GM23338 (cell line): ENCODE measurements at regions not wholly inside any gene's neighbourhood (a gene's known extent, or its start where the extent isn't known, plus 50 kb on each side); places are given as distances from the start of the nearest gene placed in this dataset.

Experiments
- ATAC-seq: fragments of 200-7000 bp; cut with Tn5 transposase; 3 replicates; pipeline ENCODE4 v1.9.1; 2020
- DNase-seq: peaks from one replicate; pipeline ENCODE4 v3.0.0-alpha.2; 2015; ENCODE audit warnings: low spot score
- H2AFZ ChIP-seq: fragments of 200-600 bp; sonication (generic); 2 replicates; pipeline ENCODE4 v1.8.0; 2016; ENCODE audit warnings: antibody characterized with exemption, mild to moderate bottlenecking, moderate library complexity
- H3F3A ChIP-seq: fragments of 200-600 bp; sonication (generic); replicated peaks from 2 replicates; pipeline ENCODE4 v1.8.0; 2017; ENCODE audit warnings: antibody characterized with exemption, mixed run types, low read depth
- H3K27ac ChIP-seq: fragments of 200-600 bp; sonication (generic); 2 replicates; pipeline ENCODE4 v1.6.1; 2016; ENCODE audit warnings: low read depth
- H3K27me3 ChIP-seq: fragments of 200-600 bp; sonication (generic); 2 replicates; pipeline ENCODE4 v1.8.0; 2016; ENCODE audit warnings: mild to moderate bottlenecking, mixed run types, moderate library complexity; ENCODE audit not compliant: insufficient read depth
- H3K36me3 ChIP-seq: fragments of 200-600 bp; sonication (generic); 2 replicates; pipeline ENCODE4 v1.8.0; 2016; ENCODE audit warnings: mild to moderate bottlenecking; ENCODE audit not compliant: insufficient read depth
- H3K4me1 ChIP-seq: fragments of 200-600 bp; sonication (generic); 2 replicates; pipeline ENCODE4 v1.8.0; 2016; ENCODE audit warnings: mild to moderate bottlenecking, moderate library complexity; ENCODE audit not compliant: insufficient read depth
- H3K4me2 ChIP-seq: fragments of 200-600 bp; sonication (generic); 2 replicates; pipeline ENCODE4 v1.7.1; 2017; ENCODE audit warnings: mixed run types
- H3K4me3 ChIP-seq: fragments of 200-600 bp; sonication (generic); 2 replicates; pipeline ENCODE4 v1.6.1; 2016; ENCODE audit warnings: mixed run types
- H3K79me2 ChIP-seq: fragments of 200-600 bp; sonication (generic); replicated peaks from 2 replicates; pipeline ENCODE4 v1.8.0; 2017; ENCODE audit warnings: mild to moderate bottlenecking; ENCODE audit not compliant: insufficient read depth
- H3K9me2 ChIP-seq: fragments of 200-600 bp; sonication (generic); 2 replicates; pipeline ENCODE4 v1.8.0; 2017; ENCODE audit not compliant: insufficient read depth
- H4K20me1 ChIP-seq: fragments of 200-600 bp; sonication (generic); replicated peaks from 2 replicates; pipeline ENCODE4 v1.8.0; 2017; ENCODE audit warnings: mild to moderate bottlenecking; ENCODE audit not compliant: insufficient read depth
- H3K27ac Mint-ChIP-seq: 2 replicates; pipeline ENCODE4 v1.8.0; 2020; ENCODE audit warnings: inconsistent platforms, mild to moderate bottlenecking, moderate library complexity, mixed read lengths
- H3K27me3 Mint-ChIP-seq: 3 replicates; pipeline ENCODE4 v1.8.0; 2022; ENCODE audit warnings: low read depth, mild to moderate bottlenecking, moderate library complexity, mixed read lengths, inconsistent platforms; ENCODE audit not compliant: insufficient read depth, poor library complexity
- H3K36me3 Mint-ChIP-seq: 3 replicates; pipeline ENCODE4 v1.8.0; 2021; ENCODE audit warnings: low read depth, mild to moderate bottlenecking, inconsistent platforms, moderate library complexity, mixed read lengths
- H3K4me1 Mint-ChIP-seq: 3 replicates; pipeline ENCODE4 v1.8.0; 2020; ENCODE audit warnings: mild to moderate bottlenecking, inconsistent platforms, mixed read lengths
- H3K4me3 Mint-ChIP-seq: 3 replicates; pipeline ENCODE4 v1.8.0; 2021; ENCODE audit warnings: moderate library complexity, mild to moderate bottlenecking, inconsistent platforms, mixed read lengths
- H3K9me3 Mint-ChIP-seq: 3 replicates; pipeline ENCODE4 v1.8.0; 2020; ENCODE audit warnings: moderate library complexity, mild to moderate bottlenecking, inconsistent platforms, mixed read lengths
- CREB1 ChIP-seq: fragments of 250-450 bp; sonication (Bioruptor Pico); IDR thresholded peaks from 2 replicates; pipeline ENCODE4 v1.5.0; 2020; ENCODE audit warnings: low read depth, mild to moderate bottlenecking, moderate library complexity
- ETS1 ChIP-seq: IDR thresholded peaks from 2 replicates; pipeline ENCODE4 v1.6.1; 2016; ENCODE audit warnings: antibody characterized with exemption
- EZH2 ChIP-seq: fragments of 200-600 bp; sonication (generic); IDR thresholded peaks from one replicate; pipeline ENCODE4 v1.8.0; 2017; ENCODE audit warnings: antibody characterized with exemption, mild to moderate bottlenecking, low read depth; ENCODE audit not compliant: unreplicated experiment
- EZH2phosphoT487 ChIP-seq: fragments of 200-600 bp; sonication (generic); IDR thresholded peaks from one replicate; pipeline ENCODE4 v1.8.1; 2018; ENCODE audit warnings: antibody characterized with exemption; ENCODE audit not compliant: unreplicated experiment
- JUNB ChIP-seq: IDR thresholded peaks from one replicate; pipeline ENCODE4 v1.6.1; 2016; ENCODE audit warnings: antibody characterized with exemption; ENCODE audit not compliant: unreplicated experiment
- NANOG ChIP-seq: IDR thresholded peaks from 2 replicates; pipeline ENCODE4 v1.6.1; 2016; ENCODE audit warnings: antibody characterized with exemption, borderline replicate concordance
- POLR2AphosphoS5 ChIP-seq: IDR thresholded peaks from 2 replicates; pipeline ENCODE4 v1.6.1; 2016; ENCODE audit warnings: antibody characterized with exemption, low read depth
- REST ChIP-seq: IDR thresholded peaks from one replicate; pipeline ENCODE4 v1.6.1; 2018; ENCODE audit warnings: antibody characterized with exemption; ENCODE audit not compliant: unreplicated experiment
- STAT1 ChIP-seq: IDR thresholded peaks from one replicate; pipeline ENCODE4 v1.6.1; 2016; ENCODE audit warnings: antibody characterized with exemption; ENCODE audit not compliant: unreplicated experiment
- ZNF114 ChIP-seq: fragments of 250-450 bp; sonication (Bioruptor Pico); IDR thresholded peaks from 2 replicates; pipeline ENCODE4 v1.5.0; 2020; ENCODE audit warnings: mild to moderate bottlenecking, moderate library complexity
- ZNF331 ChIP-seq: fragments of 250-450 bp; sonication (Bioruptor Pico); IDR thresholded peaks from 2 replicates; pipeline ENCODE4 v1.5.0; 2020; ENCODE audit warnings: low read depth, mild to moderate bottlenecking, moderate library complexity
- TF ChIP-seq, protein P1 (sequence below), 2 experiments: fragments of 200-600 bp in 1 of 2; sonication (generic) in 1 of 2; conservative IDR thresholded peaks; 2 replicates each; pipeline versions ENCODE4 v1.5.1 to v1.6.1; 2016 to 2017; ENCODE audit warnings: antibody characterized with exemption in 2 of 2, low read depth in 2 of 2, mild to moderate bottlenecking in 2 of 2, moderate library complexity in 1 of 2
- TF ChIP-seq, protein P2 (sequence below): fragments of 250-450 bp; sonication (Bioruptor Pico); IDR thresholded peaks from 2 replicates; pipeline ENCODE4 v1.5.0; 2020; ENCODE audit warnings: mild to moderate bottlenecking, moderate library complexity

- no peak overlapping the region for H3K27ac ChIP-seq
- no peak for DNase-seq
- no peaks in the 10 kb centered on the region for H3F3A ChIP-seq
- no peaks in the 10 kb centered on the region for H3K27me3 ChIP-seq
- 0 out of 3 replicates have a peak, but pooled peaks cover 3% of the 10 kb centered on the region for H3K4me1 Mint-ChIP-seq
- no peak overlapping the region for H3K4me3 ChIP-seq
- TF ChIP-seq JUNB (no peak), POLR2AphosphoS5 (no peak), ZNF331 (no peak), EZH2 (no peak), NANOG (no peak), REST (no peak), CREB1 (CRISPR knock-in tag) (no peak), ETS1 (no peak), STAT1 (no peak), ZNF114 (CRISPR knock-in tag) (no peak), EZH2phosphoT487 (no peak)
- TF ChIP-seq, protein P1, sequence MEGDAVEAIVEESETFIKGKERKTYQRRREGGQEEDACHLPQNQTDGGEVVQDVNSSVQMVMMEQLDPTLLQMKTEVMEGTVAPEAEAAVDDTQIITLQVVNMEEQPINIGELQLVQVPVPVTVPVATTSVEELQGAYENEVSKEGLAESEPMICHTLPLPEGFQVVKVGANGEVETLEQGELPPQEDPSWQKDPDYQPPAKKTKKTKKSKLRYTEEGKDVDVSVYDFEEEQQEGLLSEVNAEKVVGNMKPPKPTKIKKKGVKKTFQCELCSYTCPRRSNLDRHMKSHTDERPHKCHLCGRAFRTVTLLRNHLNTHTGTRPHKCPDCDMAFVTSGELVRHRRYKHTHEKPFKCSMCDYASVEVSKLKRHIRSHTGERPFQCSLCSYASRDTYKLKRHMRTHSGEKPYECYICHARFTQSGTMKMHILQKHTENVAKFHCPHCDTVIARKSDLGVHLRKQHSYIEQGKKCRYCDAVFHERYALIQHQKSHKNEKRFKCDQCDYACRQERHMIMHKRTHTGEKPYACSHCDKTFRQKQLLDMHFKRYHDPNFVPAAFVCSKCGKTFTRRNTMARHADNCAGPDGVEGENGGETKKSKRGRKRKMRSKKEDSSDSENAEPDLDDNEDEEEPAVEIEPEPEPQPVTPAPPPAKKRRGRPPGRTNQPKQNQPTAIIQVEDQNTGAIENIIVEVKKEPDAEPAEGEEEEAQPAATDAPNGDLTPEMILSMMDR (conservative IDR thresholded peaks at IDR 0.05; ENCODE audit: low read depth in 2 of 2): no peak
- TF ChIP-seq, protein P2, sequence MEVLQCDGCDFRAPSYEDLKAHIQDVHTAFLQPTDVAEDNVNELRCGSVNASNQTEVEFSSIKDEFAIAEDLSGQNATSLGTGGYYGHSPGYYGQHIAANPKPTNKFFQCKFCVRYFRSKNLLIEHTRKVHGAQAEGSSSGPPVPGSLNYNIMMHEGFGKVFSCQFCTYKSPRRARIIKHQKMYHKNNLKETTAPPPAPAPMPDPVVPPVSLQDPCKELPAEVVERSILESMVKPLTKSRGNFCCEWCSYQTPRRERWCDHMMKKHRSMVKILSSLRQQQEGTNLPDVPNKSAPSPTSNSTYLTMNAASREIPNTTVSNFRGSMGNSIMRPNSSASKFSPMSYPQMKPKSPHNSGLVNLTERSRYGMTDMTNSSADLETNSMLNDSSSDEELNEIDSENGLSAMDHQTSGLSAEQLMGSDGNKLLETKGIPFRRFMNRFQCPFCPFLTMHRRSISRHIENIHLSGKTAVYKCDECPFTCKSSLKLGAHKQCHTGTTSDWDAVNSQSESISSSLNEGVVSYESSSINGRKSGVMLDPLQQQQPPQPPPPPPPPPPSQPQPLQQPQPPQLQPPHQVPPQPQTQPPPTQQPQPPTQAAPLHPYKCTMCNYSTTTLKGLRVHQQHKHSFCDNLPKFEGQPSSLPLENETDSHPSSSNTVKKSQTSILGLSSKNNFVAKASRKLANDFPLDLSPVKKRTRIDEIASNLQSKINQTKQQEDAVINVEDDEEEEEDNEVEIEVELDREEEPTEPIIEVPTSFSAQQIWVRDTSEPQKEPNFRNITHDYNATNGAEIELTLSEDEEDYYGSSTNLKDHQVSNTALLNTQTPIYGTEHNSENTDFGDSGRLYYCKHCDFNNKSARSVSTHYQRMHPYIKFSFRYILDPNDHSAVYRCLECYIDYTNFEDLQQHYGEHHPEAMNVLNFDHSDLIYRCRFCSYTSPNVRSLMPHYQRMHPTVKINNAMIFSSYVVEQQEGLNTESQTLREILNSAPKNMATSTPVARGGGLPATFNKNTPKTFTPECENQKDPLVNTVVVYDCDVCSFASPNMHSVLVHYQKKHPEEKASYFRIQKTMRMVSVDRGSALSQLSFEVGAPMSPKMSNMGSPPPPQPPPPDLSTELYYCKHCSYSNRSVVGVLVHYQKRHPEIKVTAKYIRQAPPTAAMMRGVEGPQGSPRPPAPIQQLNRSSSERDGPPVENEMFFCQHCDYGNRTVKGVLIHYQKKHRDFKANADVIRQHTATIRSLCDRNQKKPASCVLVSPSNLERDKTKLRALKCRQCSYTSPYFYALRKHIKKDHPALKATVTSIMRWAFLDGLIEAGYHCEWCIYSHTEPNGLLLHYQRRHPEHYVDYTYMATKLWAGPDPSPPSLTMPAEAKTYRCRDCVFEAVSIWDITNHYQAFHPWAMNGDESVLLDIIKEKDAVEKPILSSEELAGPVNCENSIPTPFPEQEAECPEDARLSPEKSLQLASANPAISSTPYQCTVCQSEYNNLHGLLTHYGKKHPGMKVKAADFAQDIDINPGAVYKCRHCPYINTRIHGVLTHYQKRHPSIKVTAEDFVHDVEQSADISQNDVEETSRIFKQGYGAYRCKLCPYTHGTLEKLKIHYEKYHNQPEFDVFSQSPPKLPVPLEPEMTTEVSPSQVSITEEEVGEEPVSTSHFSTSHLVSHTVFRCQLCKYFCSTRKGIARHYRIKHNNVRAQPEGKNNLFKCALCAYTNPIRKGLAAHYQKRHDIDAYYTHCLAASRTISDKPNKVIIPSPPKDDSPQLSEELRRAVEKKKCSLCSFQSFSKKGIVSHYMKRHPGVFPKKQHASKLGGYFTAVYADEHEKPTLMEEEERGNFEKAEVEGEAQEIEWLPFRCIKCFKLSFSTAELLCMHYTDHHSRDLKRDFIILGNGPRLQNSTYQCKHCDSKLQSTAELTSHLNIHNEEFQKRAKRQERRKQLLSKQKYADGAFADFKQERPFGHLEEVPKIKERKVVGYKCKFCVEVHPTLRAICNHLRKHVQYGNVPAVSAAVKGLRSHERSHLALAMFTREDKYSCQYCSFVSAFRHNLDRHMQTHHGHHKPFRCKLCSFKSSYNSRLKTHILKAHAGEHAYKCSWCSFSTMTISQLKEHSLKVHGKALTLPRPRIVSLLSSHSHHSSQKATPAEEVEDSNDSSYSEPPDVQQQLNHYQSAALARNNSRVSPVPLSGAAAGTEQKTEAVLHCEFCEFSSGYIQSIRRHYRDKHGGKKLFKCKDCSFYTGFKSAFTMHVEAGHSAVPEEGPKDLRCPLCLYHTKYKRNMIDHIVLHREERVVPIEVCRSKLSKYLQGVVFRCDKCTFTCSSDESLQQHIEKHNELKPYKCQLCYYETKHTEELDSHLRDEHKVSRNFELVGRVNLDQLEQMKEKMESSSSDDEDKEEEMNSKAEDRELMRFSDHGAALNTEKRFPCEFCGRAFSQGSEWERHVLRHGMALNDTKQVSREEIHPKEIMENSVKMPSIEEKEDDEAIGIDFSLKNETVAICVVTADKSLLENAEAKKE (CRISPR knock-in tag): no peak
- H3K79me2 ChIP-seq: no peaks in the 10 kb centered on the region
- H4K20me1 ChIP-seq: no peaks in the 10 kb centered on the region
- H3K4me1 ChIP-seq: no peaks in the 10 kb centered on the region
- H2AFZ ChIP-seq: no peak overlapping the region
- H3K4me3 Mint-ChIP-seq: no peak overlapping the region
- peaks cover 2% of the 10 kb centered on the region for H3K27me3 Mint-ChIP-seq
- no peaks in the 10 kb centered on the region for H3K9me2 ChIP-seq
- H3K36me3 Mint-ChIP-seq: no peaks in the 10 kb centered on the region
- no peak overlapping the region for H3K27ac Mint-ChIP-seq
- H3K4me2 ChIP-seq: no peak overlapping the region
- H3K36me3 ChIP-seq: no peaks in the 10 kb centered on the region
- no peak for ATAC-seq
- H3K9me3 Mint-ChIP-seq: no peaks in the 10 kb centered on the region
These were observed 557.2 kb downstream of the BCL11B start for GRCh38 chr14:98714626-98715425.
